ENCODE measurements at regions not wholly inside any gene's neighbourhood (a gene's known extent, or its start where the extent isn't known, plus 50 kb on each side); places are given as distances from the start of the nearest gene placed in this dataset.

DNA sequence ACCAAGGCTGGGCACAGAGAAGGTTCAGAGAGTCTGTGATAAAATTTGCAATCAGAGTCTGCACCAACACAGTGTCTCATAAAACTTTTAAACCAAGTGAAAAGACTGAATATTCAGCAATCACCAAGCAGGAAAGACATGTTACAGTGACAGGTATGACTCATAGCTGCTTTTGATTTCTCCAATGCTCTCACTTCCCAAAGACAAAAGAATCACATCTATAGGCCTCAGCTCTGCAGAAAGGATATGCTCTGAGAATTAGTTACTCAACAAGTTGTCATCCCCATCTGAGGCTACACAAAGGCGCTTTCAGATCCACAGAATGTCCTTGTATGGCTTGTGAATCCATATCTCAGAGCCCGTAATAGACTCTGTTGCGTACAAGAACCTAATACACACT lies 92.5 kb downstream of the KCNF1 start:
- DNase-seq (ENCODE audit: low read depth in 2 of 2) = peak; percentile 45 to 61
- TF ChIP-seq, protein P1, sequence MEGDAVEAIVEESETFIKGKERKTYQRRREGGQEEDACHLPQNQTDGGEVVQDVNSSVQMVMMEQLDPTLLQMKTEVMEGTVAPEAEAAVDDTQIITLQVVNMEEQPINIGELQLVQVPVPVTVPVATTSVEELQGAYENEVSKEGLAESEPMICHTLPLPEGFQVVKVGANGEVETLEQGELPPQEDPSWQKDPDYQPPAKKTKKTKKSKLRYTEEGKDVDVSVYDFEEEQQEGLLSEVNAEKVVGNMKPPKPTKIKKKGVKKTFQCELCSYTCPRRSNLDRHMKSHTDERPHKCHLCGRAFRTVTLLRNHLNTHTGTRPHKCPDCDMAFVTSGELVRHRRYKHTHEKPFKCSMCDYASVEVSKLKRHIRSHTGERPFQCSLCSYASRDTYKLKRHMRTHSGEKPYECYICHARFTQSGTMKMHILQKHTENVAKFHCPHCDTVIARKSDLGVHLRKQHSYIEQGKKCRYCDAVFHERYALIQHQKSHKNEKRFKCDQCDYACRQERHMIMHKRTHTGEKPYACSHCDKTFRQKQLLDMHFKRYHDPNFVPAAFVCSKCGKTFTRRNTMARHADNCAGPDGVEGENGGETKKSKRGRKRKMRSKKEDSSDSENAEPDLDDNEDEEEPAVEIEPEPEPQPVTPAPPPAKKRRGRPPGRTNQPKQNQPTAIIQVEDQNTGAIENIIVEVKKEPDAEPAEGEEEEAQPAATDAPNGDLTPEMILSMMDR (IDR thresholded peaks at IDR 0.05; ENCODE audit: low read depth, low read length) = no peak

DNA sequence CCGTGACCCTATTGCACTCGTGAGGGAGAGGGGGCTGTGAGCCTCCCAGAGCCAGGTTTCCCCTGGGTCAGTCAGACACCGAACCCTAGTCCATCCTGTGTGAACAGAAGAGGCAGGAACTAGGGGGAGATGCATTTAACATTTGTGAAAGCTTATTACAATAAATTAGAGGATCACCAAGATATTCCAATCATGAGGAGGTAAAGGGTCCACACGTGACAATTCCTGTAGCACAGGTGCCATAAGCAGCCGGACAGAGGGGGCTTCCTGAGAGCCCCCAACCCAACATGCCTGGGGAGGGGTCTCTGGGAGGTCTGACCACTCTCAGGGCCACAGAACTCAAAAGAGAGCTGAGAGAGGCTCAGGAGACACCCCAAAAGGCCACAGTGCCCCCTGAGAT lies 93.3 kb downstream of the KCNF1 start:
- TF ChIP-seq, protein P1 (IDR thresholded peaks at IDR 0.05; ENCODE audit: low read depth, low read length) = no peak
- DNase-seq (ENCODE audit: low read depth in 2 of 2) = no peak
- no peak overlapping the region for H3K4me3 ChIP-seq (replicated peaks in 1 of 2; ENCODE audit: low read depth in 2 of 2, low read length in 2 of 2)

More for the DNA sequence above, 92.5 kb downstream of the KCNF1 start:
- H3K4me3 ChIP-seq (replicated peaks in 1 of 2; ENCODE audit: low read depth in 2 of 2, low read length in 2 of 2) = no peak overlapping the region

DNA sequence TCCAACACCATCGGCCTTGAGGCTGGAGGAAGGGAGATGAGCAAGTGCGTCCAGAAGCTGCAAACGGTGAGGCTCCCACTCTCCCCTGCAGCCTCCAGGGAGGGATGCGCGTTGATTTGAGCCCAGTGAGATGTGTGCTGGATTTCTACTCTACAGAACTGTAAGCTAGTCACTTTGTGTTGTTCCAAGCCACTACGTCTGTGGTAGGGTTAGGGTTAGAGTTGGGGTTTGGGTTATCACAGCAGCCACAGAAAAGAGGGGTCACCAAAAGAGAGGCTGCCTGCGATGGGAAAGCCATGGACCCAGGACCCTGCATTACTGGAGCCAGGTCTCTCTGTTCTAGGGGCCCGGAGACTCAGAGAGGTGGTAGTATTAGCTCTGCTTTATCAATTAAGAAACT lies 94.5 kb downstream of the KCNF1 start:
- DNase-seq (ENCODE audit: low read depth in 2 of 2) = no peak
- TF ChIP-seq, protein P1 (IDR thresholded peaks at IDR 0.05; ENCODE audit: low read depth, low read length) = no peak
- H3K4me3 ChIP-seq (replicated peaks in 1 of 2; ENCODE audit: low read depth in 2 of 2, low read length in 2 of 2) = no peak overlapping the region

DNA sequence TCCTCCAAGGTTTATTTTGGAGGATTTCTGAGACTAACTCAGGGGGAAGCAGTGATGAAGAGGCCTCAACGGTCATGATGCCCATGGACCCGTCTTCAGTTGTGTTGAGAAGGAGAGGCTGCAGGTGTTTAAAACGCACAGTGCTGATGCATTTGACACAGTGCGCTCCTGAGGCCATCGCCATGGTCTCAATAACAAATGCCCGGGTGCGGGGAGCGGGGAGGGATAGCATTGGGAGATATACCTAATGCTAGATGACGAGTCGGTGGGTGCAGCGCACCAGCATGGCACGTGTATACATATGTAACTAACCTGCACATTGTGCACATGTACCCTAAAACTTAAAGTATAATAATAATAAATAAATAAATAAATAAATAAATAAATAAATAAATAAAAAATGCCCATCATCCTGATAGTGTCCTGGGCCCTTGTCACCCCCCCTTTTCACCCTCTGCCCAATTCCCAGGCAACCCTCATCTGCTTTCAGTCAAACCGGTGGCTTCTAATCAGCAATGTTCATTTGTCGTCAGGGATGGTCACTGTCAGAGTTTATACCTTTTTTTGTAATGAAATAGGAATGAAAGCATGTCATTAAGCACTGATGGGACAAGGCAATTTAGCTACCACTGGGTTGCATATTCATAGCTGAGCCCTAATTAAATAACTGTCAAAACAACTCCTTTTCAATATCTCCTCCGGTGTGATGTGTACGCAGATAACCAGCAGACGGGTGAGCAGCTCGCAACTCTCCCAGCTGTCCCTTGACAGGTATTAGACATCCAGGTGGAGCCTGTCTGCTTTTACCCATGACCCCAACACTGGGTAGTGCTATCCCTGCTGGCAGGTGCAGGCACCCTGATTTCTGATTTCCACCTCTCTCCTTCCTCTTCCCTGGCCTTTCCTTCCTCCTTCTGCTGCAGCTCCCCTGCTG lies 95.9 kb downstream of the KCNF1 start:
- TF ChIP-seq, protein P1 (IDR thresholded peaks at IDR 0.05; ENCODE audit: low read depth, low read length) = no peak
- DNase-seq (ENCODE audit: low read depth in 2 of 2) = no peak
- H3K4me3 ChIP-seq (replicated peaks in 1 of 2; ENCODE audit: low read depth in 2 of 2, low read length in 2 of 2) = no peak overlapping the region

DNA sequence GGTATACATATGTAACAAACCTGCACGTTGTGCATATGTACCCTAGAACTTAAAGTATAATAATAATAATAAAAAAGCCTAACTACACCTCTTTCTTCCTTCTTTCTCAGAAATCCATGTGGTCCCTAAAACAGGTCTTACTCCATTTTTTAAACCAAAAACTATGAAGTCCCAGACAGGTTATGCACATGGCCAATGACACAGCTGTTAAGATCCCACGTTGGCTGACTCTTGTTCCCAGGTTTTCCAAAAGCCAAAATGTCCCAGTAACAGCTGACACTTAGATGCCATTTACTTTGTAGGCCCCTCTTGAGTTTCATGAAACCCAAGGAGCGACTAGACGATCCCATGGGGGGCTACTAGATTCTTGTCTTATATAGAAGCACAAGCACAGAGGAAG lies 97.0 kb downstream of the KCNF1 start:
- DNase-seq (ENCODE audit: low read depth in 2 of 2) = no peak
- TF ChIP-seq, protein P1 (IDR thresholded peaks at IDR 0.05; ENCODE audit: low read depth, low read length) = no peak
- no peak overlapping the region for H3K4me3 ChIP-seq (replicated peaks in 1 of 2; ENCODE audit: low read depth in 2 of 2, low read length in 2 of 2)

DNA sequence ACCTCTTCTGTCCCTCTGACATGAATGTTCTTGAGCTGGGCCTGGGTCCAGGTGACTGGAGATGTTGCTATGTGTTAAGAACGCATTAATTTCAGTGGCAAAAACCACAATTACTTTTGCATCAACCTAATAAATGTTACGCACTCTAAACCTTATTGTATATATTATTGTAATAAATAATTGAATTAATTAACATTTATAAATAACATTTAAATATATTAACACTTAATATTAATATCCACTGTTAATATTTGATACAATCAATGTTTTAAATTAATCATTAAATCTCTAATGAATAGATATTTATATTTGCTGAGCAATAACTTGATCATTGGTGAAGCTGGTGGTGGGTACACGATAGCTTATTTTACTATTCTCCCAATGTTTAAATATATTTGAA lies 97.4 kb downstream of the KCNF1 start:
- H3K4me3 ChIP-seq (replicated peaks in 1 of 2; ENCODE audit: low read depth in 2 of 2, low read length in 2 of 2) = no peak overlapping the region
- TF ChIP-seq, protein P1 (IDR thresholded peaks at IDR 0.05; ENCODE audit: low read depth, low read length) = no peak
- no peak for DNase-seq (ENCODE audit: low read depth in 2 of 2)

Measured in cardiac fibroblast (primary cell).